H1 (cell line): ENCODE measurements at regions not wholly inside any gene's neighbourhood (a gene's known extent, or its start where the extent isn't known, plus 50 kb on each side); places are given as distances from the start of the nearest gene placed in this dataset.

ENCODE experiments used
- CTCF ChIA-PET: fragments of 300-600 bp; sonication (Branson Sonifier 250); formaldehyde crosslinking; loops from one replicate; lab custom pipeline; 2021; ENCODE audit not compliant: partially characterized antibody; lab: Charles Lee
- POLR2A ChIA-PET: fragments of 300-600 bp; sonication (Branson Sonifier 250); formaldehyde crosslinking; loops from one replicate; lab custom pipeline; 2021; ENCODE audit warnings: inconsistent platforms; ENCODE audit not compliant: partially characterized antibody; lab: Charles Lee
- DNase-seq, 2 experiments: peaks; one replicate each; pipeline versions ENCODE4 v3.0.0 to v3.0.0-alpha.2; 2010 to 2022; ENCODE audit warnings: low spot score in 2 of 2, low read depth in 1 of 2, mixed read lengths in 1 of 2
- FAIRE-seq: peaks from 2 replicates; lab custom pipeline; 2011; peaks lifted over from hg19 to GRCh38; lab: Jason Lieb, UNC
- H2AFZ ChIP-seq: 2 replicates; pipeline ENCODE4 v1.8.1; 2012; ENCODE audit warnings: low read length, inconsistent platforms
- H2AK5ac ChIP-seq: 2 replicates; pipeline ENCODE4 v1.6.1; 2013; ENCODE audit warnings: low read depth, low read length
- H2BK120ac ChIP-seq: replicated peaks from 2 replicates; pipeline ENCODE3; 2013; ENCODE audit warnings: low read depth, low read length, inconsistent platforms
- H2BK12ac ChIP-seq: 2 replicates; pipeline ENCODE4 v1.6.1; 2013; ENCODE audit warnings: low read depth, low read length
- H2BK15ac ChIP-seq: 2 replicates; pipeline ENCODE4 v1.6.1; 2013; ENCODE audit warnings: low read length
- H2BK20ac ChIP-seq: 2 replicates; pipeline ENCODE4 v1.6.1; 2013; ENCODE audit warnings: low read length
- H2BK5ac ChIP-seq: 2 replicates; pipeline ENCODE4 v1.6.1; 2013; ENCODE audit warnings: low read depth, low read length
- H3K14ac ChIP-seq: 2 replicates; pipeline ENCODE4 v1.6.1; 2013; ENCODE audit warnings: inconsistent platforms; ENCODE audit not compliant: insufficient read length
- H3K18ac ChIP-seq: 2 replicates; pipeline ENCODE4 v1.6.1; 2013; ENCODE audit warnings: low read length; ENCODE audit errors: extremely low read depth
- H3K23ac ChIP-seq: 2 replicates; pipeline ENCODE4 v1.6.1; 2013; ENCODE audit warnings: inconsistent platforms; ENCODE audit not compliant: insufficient read length
- H3K23me2 ChIP-seq: 2 replicates; pipeline ENCODE4 v1.6.1; 2013; ENCODE audit warnings: low read depth, low read length
- H3K27ac ChIP-seq: 2 replicates; pipeline ENCODE4 v1.6.1; 2011; ENCODE audit warnings: low read depth, low read length, inconsistent platforms
- H3K27me3 ChIP-seq, 4 experiments: replicated peaks in 1 of 4; 1 replicate in 1 of 4; 2 replicates in 3 of 4; pipeline versions ENCODE4 v1.6.1 to v1.8.1; 2011 to 2013; ENCODE audit warnings: low read length in 3 of 4, mild to moderate bottlenecking in 3 of 4, inconsistent platforms in 2 of 4, mixed read lengths in 2 of 4, moderate library complexity in 1 of 4; ENCODE audit not compliant: control insufficient read depth in 3 of 4, insufficient read depth in 3 of 4; ENCODE audit errors: extremely low read depth in 1 of 4
- H3K36me3 ChIP-seq, 4 experiments: 2 replicates each; pipeline versions ENCODE4 v1.6.1 to v1.8.1; 2011 to 2013; ENCODE audit warnings: mild to moderate bottlenecking in 4 of 4, low read length in 3 of 4, moderate library complexity in 2 of 4, control low read depth in 1 of 4, inconsistent platforms in 1 of 4; ENCODE audit not compliant: insufficient read depth in 4 of 4, control insufficient read depth in 2 of 4
- H3K4ac ChIP-seq: replicated peaks from 2 replicates; pipeline ENCODE3; 2013; ENCODE audit warnings: low read length, low read depth, mixed read lengths, inconsistent platforms; ENCODE audit not compliant: insufficient read length
- H3K4me1 ChIP-seq, 4 experiments: replicated peaks in 1 of 4; 1 replicate in 1 of 4; 2 replicates in 3 of 4; pipeline versions ENCODE4 v1.6.1 to v1.8.1; 2011 to 2013; ENCODE audit warnings: low read length in 3 of 4, inconsistent platforms in 2 of 4, mixed read lengths in 1 of 4; ENCODE audit not compliant: insufficient read depth in 4 of 4, control insufficient read depth in 3 of 4
- H3K4me2 ChIP-seq, 2 experiments: 2 replicates each; pipeline versions ENCODE4 v1.6.1 to v1.8.1; 2011 to 2013; ENCODE audit warnings: low read depth in 2 of 2, low read length in 2 of 2, control low read depth in 1 of 2, inconsistent platforms in 1 of 2, mild to moderate bottlenecking in 1 of 2; ENCODE audit not compliant: insufficient read depth in 1 of 2
- H3K4me3 ChIP-seq, 4 experiments: fragments of 200-600, 300-600 bp in 1 of 4; sonication (generic), shearing (Covaris generic), sonication (Bioruptor Twin) in 1 of 4; 2 replicates each; pipeline versions ENCODE4 v1.5.1 to v1.8.1; 2011 to 2016; ENCODE audit warnings: low read length in 4 of 4, low read depth in 3 of 4, control low read depth in 2 of 4, inconsistent platforms in 2 of 4, mild to moderate bottlenecking in 2 of 4, mixed read lengths in 1 of 4, moderate library complexity in 1 of 4; ENCODE audit not compliant: insufficient read depth in 2 of 4; ENCODE audit errors: extremely low read depth in 1 of 4
- H3K56ac ChIP-seq: replicated peaks from 2 replicates; pipeline ENCODE3; 2013; ENCODE audit warnings: low read depth, mild to moderate bottlenecking, mixed read lengths, low read length, inconsistent platforms; ENCODE audit not compliant: insufficient read length
- H3K79me1 ChIP-seq: 2 replicates; pipeline ENCODE4 v1.6.1; 2013; ENCODE audit warnings: low read depth, low read length, control low read depth
- H3K79me2 ChIP-seq, 2 experiments: 2 replicates each; pipeline versions ENCODE4 v1.6.1 to v1.8.1; 2012 to 2013; ENCODE audit warnings: low read length in 2 of 2, mild to moderate bottlenecking in 2 of 2, inconsistent platforms in 1 of 2; ENCODE audit not compliant: insufficient read depth in 2 of 2, control insufficient read depth in 1 of 2
- H3K9ac ChIP-seq, 4 experiments: replicated peaks in 1 of 4; 1 replicate in 1 of 4; 2 replicates in 3 of 4; pipeline versions ENCODE4 v1.6.1 to v1.8.1; 2011 to 2013; ENCODE audit warnings: low read depth in 3 of 4, low read length in 3 of 4, control low read depth in 2 of 4, mild to moderate bottlenecking in 2 of 4, moderate library complexity in 2 of 4, inconsistent platforms in 1 of 4; ENCODE audit errors: extremely low read depth in 1 of 4
- H3K9me3 ChIP-seq, 2 experiments: 2 replicates each; pipeline versions ENCODE4 v1.6.1 to v1.8.1; 2012 to 2013; ENCODE audit warnings: mild to moderate bottlenecking in 2 of 2, moderate library complexity in 2 of 2, control low read depth in 1 of 2, inconsistent platforms in 1 of 2, low read depth in 1 of 2, low read length in 1 of 2, mixed read lengths in 1 of 2; ENCODE audit not compliant: insufficient read depth in 2 of 2
- H4K20me1 ChIP-seq, 2 experiments: replicated peaks in 1 of 2; 2 replicates each; pipeline versions ENCODE3 to v1.8.1; 2011 to 2013; ENCODE audit warnings: inconsistent platforms in 2 of 2, low read length in 2 of 2, mild to moderate bottlenecking in 1 of 2; ENCODE audit not compliant: insufficient read depth in 2 of 2, control insufficient read depth in 1 of 2
- H4K5ac ChIP-seq: 2 replicates; pipeline ENCODE4 v1.6.1; 2013; ENCODE audit warnings: low read length, low read depth, mixed read lengths, inconsistent platforms; ENCODE audit not compliant: insufficient read length
- H4K8ac ChIP-seq: 2 replicates; pipeline ENCODE4 v1.8.0; 2013; ENCODE audit warnings: mild to moderate bottlenecking, moderate library complexity, low read length, inconsistent platforms; ENCODE audit not compliant: insufficient read depth; ENCODE audit errors: extremely low read depth
- H4K91ac ChIP-seq: replicated peaks from 2 replicates; pipeline ENCODE3; 2013; ENCODE audit warnings: low read length, mixed read lengths, inconsistent platforms; ENCODE audit not compliant: insufficient read length
- WGBS, 2 experiments: shearing (Covaris generic) in 1 of 2; methylation state at CpG; one replicate each; pipeline versions ENCODE4 v1.1.6 to v1.1.7; 2013 to 2015; ENCODE audit warnings: low lambda C conversion rate in 2 of 2, mixed read lengths in 2 of 2, inconsistent platforms in 1 of 2, low coverage in 1 of 2, missing lambda C conversion rate in 1 of 2; ENCODE audit not compliant: insufficient replicate concordance in 2 of 2, insufficient coverage in 1 of 2, insufficient read length in 1 of 2; ENCODE audit errors: extremely low coverage in 1 of 2, missing lambda C conversion rate in 1 of 2; 5-methylcytosine and 5-hydroxymethylcytosine counted together

GRCh38 chr3:102248981-102249705 lies 185.7 kb upstream of the ZPLD1 start:
- Histone ChIP-seq H2AFZ (no peak overlapping the region), H3K23ac (no peak overlapping the region), H3K23me2 (no peaks in the 10 kb centered on the region), H2BK12ac (no peak overlapping the region), H3K14ac (no peak overlapping the region), H2BK5ac (no peak overlapping the region), H3K9ac (no peak overlapping the region), H4K8ac (no peak overlapping the region), H3K79me2 (no peaks in the 10 kb centered on the region), H3K4ac (no peak overlapping the region), H3K36me3 (no peaks in the 10 kb centered on the region), H3K79me1 (no peaks in the 10 kb centered on the region), H3K27me3 (no peaks in the 10 kb centered on the region), H3K9me3 (no peaks in the 10 kb centered on the region), H4K91ac (no peak overlapping the region), H3K18ac (no peak overlapping the region), H3K27ac (no peak overlapping the region), H2BK120ac (no peak overlapping the region), H3K4me2 (no peak overlapping the region), H2BK15ac (no peak overlapping the region), H3K4me3 (no peak overlapping the region), H3K4me1 (no peaks in the 10 kb centered on the region), H3K56ac (no peak overlapping the region), H2AK5ac (no peak overlapping the region), H4K20me1 (no peaks in the 10 kb centered on the region), H4K5ac (no peak overlapping the region), H2BK20ac (no peak overlapping the region)
- 98% methylated on average over 2 of the region's 2 CpGs; no CpG with 5 or more reads in 1 of the 2 experiments for WGBS, 2 experiments
- CTCF ChIA-PET = interaction anchor here (0.6 to 1.2 kb wide), 3 partner anchors 13 to 425 kb away, joined by 3 read pairs; no protein-coding TSS in a partner anchor
- DNase-seq (no peak), FAIRE-seq (no peak)
- POLR2A ChIA-PET = no interaction called here
